ENCODE measurements at regions not wholly inside any gene's neighbourhood (a gene's known extent, or its start where the extent isn't known, plus 50 kb on each side); places are given as distances from the start of the nearest gene placed in this dataset.

DNA sequence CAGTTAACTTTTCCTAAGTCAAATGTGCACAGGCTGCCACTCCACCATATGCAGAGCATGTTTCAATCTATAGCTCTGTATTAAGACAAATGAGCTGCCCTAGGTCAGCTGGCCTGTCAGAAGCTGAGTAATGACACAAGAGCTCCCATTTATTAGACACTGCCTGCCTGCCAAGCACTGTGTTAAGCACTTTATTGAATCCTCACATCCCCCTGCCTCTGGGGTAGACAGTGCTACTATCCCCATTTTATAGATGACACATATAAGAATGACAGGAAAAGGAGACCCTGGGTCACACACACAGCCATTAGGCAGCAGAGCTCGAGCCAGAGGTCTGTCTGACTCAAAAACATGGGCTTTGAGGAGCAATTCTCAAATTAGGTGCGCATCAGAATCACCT lies 179.8 kb upstream of the PDE1C start:
- intact Hi-C loops (cut with micrococcal nuclease): no loop called here
- DNase-seq: no peak
- no peaks in the 10 kb centered on the region for H3K9me3 ChIP-seq (replicated peaks)
- no peak overlapping the region for H3K4me3 ChIP-seq
- peaks cover 20% of the 10 kb centered on the region for H3K27me3 ChIP-seq (ENCODE audit: low read depth)
- TF ChIP-seq, protein P1, sequence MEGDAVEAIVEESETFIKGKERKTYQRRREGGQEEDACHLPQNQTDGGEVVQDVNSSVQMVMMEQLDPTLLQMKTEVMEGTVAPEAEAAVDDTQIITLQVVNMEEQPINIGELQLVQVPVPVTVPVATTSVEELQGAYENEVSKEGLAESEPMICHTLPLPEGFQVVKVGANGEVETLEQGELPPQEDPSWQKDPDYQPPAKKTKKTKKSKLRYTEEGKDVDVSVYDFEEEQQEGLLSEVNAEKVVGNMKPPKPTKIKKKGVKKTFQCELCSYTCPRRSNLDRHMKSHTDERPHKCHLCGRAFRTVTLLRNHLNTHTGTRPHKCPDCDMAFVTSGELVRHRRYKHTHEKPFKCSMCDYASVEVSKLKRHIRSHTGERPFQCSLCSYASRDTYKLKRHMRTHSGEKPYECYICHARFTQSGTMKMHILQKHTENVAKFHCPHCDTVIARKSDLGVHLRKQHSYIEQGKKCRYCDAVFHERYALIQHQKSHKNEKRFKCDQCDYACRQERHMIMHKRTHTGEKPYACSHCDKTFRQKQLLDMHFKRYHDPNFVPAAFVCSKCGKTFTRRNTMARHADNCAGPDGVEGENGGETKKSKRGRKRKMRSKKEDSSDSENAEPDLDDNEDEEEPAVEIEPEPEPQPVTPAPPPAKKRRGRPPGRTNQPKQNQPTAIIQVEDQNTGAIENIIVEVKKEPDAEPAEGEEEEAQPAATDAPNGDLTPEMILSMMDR (IDR thresholded peaks at IDR 0.05; ENCODE audit: borderline replicate concordance): no peak
- no peak overlapping the region for H3K27ac ChIP-seq (replicated peaks)
- peaks cover 31% of the 10 kb centered on the region for H3K4me1 ChIP-seq
- no peaks in the 10 kb centered on the region for H3K36me3 ChIP-seq

DNA sequence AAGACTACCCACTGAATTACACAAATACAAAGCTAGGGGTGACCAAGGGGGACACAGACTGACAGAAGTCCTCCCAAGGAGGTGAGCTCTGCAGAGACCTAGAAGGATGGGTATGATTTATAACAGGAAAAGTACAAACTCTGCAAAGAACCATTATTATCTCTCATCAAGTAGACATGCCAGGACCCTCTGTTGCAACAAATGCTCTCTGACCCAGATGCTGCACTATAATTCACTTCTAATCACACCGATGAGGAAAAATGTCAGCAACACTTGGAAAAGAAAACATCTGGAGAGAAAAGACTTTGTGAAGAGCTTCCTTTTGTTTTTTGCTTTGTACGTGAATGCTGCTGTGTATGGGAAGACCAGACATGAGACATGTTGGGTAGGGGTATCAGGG lies 178.3 kb upstream of the PDE1C start:
- Histone ChIP-seq H3K36me3 (no peaks in the 10 kb centered on the region), H3K9me3 (replicated peaks) (no peaks in the 10 kb centered on the region), H3K27ac (replicated peaks) (peak overlapping the region; percentile 20), H3K4me3 (no peak overlapping the region), H3K4me1 (peaks cover 16% of the 10 kb centered on the region), H3K27me3 (ENCODE audit: low read depth) (peaks cover 20% of the 10 kb centered on the region)
- DNase-seq: no peak
- intact Hi-C loops (cut with micrococcal nuclease): no loop called here
- TF ChIP-seq, protein P1 (IDR thresholded peaks at IDR 0.05; ENCODE audit: borderline replicate concordance): no peak

DNA sequence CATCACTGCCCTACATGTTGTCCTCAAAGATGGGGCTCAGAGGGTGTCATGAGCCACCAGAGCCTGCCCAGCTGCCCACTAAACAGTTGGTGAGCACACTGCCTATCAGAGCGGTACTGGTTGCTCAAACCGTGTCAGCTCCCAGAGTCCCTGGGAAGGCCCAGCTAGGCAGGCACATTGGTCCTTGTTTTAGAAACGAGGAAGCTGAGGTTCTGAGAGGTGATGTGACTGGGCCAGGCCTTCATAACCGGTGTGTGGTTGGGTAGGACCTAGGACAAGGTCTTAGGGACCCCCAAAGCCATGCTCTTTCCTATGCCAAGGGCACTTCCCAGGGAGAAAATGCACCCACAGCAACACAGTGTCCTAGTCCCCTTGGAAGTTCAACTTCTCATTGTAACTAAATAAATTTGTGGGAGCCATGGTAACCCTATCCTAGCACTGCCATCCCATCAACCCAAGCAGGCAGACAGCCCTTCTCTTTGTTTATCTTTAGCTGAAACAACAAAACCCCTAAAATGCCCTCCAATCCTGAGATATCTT lies 174.7 kb upstream of the PDE1C start:
- Histone ChIP-seq H3K4me3 (no peak overlapping the region), H3K27ac (replicated peaks) (no peak overlapping the region), H3K4me1 (peaks cover 10% of the 10 kb centered on the region), H3K27me3 (ENCODE audit: low read depth) (peaks cover 18% of the 10 kb centered on the region), H3K9me3 (replicated peaks) (no peaks in the 10 kb centered on the region), H3K36me3 (no peaks in the 10 kb centered on the region)
- TF ChIP-seq, protein P1 (IDR thresholded peaks at IDR 0.05; ENCODE audit: borderline replicate concordance): no peak
- DNase-seq: no peak
- intact Hi-C loops (cut with micrococcal nuclease): no loop called here

DNA sequence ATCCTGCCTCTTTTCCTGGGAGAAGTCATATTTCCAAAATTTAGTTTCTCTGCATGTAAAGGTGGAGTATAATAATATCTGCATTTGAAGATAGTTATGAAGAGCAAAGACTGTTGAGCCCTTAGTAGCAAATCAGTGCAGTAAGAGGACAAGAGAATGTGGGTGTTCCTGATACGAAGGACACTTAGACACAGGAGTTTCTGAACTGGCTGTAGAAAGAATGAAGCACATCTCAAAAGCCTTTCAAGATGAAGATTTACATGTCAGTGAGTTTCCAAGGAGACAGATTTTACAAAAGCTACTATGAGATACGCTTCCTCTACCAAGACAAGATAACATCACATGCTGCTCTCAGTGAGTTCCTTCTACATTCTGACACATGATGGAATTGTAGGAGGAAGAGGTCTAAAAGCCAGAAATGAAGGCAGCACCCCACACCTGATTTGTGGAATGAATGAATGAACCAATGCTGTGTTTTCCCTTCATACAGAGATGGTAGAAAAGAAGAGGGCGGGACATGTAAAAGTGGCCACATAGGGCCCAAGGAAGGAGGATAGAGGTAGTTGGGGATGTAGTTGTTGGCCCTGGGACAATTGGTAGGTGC lies 173.6 kb upstream of the PDE1C start:
- no peak for DNase-seq
- H3K4me1 ChIP-seq: peaks cover 6% of the 10 kb centered on the region
- TF ChIP-seq, protein P1 (IDR thresholded peaks at IDR 0.05; ENCODE audit: borderline replicate concordance): no peak
- H3K9me3 ChIP-seq (replicated peaks): no peaks in the 10 kb centered on the region
- no peaks in the 10 kb centered on the region for H3K36me3 ChIP-seq
- intact Hi-C loops (cut with micrococcal nuclease): no loop called here
- H3K4me3 ChIP-seq: no peak overlapping the region
- H3K27me3 ChIP-seq (ENCODE audit: low read depth): peaks cover 14% of the 10 kb centered on the region
- H3K27ac ChIP-seq (replicated peaks): no peak overlapping the region

DNA sequence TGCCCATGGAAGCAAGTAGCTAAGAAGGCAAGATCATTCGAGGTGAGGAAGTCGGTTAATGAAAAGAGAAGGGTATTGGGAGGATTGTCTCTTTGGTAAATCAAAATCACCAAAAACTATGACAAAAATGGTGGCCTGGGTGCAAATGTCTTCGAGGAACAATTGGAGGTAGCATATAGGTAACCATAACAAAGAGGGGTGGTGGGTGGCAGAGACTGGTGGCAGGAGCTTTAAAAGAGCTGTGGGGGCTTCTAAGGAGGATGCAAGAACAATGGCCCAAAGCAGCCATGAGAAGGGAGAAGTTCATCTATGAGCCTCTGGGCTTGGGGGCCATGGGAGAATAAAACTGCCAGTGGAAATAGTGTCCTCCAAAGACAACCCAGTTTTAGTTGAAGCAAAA lies 172.2 kb upstream of the PDE1C start:
- H3K27me3 ChIP-seq (ENCODE audit: low read depth): peaks cover 10% of the 10 kb centered on the region
- intact Hi-C loops (cut with micrococcal nuclease): no loop called here
- no peak overlapping the region for H3K27ac ChIP-seq (replicated peaks)
- peaks cover 4% of the 10 kb centered on the region for H3K4me1 ChIP-seq
- DNase-seq: no peak
- no peaks in the 10 kb centered on the region for H3K9me3 ChIP-seq (replicated peaks)
- H3K4me3 ChIP-seq: no peak overlapping the region
- TF ChIP-seq, protein P1 (IDR thresholded peaks at IDR 0.05; ENCODE audit: borderline replicate concordance): no peak
- no peaks in the 10 kb centered on the region for H3K36me3 ChIP-seq
